NCI-H524 (cell line): ENCODE measurements at regions not wholly inside any gene's neighbourhood (a gene's known extent, or its start where the extent isn't known, plus 50 kb on each side); places are given as distances from the start of the nearest gene placed in this dataset.

Experiments used
- DNase-seq, 2 experiments: peaks; one replicate each; lab custom pipeline; 2025; lab: John Stamatoyannopoulos, UW

- no peak for DNase-seq
Measured at GRCh38 chr14:58846682-58847465, 209.1 kb downstream of the DACT1 start.

DNA sequence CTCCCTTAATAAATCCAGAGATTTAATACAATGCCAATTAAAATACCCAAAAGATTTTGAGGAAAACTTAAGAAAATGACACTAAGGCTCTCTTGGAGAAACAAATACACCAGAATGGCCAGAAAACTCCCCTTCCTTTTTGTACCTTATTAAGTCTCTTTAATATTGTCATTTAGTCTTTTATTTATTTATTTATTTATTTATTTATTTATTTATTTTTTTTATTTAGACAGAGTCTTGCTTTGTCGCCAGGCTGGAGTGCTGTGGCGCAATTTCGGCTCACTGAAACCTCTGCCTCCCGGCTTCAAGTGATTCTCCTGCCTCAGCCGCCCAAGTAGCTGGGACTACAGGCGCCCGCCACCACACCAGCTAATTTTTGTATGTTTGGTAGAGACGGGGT, 210.6 kb downstream of the DACT1 start:
- no peak for DNase-seq

- no peak for DNase-seq
Measured at GRCh38 chr14:58849601-58850000, 211.8 kb downstream of the DACT1 start.

- DNase-seq: no peak
Measured at GRCh38 chr14:58850011-58850410, 212.2 kb downstream of the DACT1 start.

- DNase-seq: no peak
Measured at GRCh38 chr14:58861586-58861985, 223.8 kb downstream of the DACT1 start.

DNA sequence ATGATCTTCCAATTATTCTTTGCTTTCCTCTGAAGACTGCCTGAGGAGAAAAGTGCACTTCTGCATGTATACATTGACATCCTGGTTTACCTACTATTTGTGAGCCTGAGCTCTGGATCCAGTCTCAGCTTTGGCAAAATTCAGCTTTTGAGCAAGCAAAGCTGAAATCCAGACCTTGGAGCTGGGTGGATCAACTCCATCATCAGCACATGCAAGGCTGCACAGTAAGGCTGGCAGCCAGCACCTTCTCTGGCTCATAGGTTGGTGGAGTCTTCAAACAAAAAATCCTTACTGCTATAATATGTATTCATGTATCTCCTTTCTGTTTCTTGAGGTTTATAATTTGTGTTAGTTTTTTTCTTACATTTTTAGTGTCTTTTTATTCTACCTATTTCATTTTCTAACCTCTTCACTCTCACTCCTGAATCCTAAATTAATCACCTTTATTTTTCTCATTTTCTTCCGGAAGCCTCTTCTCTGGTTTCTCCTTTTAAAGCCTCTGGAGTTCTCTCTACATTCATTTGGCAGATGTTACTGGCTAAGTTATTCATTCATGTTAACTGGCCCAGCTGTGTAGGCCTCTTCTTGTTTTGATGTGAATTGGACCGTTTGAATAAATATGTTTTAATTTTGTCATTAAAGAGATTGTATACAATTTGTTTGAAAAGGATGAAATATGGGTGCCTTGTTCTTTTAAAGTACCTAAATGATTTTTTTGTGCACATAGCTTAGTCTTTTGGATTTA, 224.8 kb downstream of the DACT1 start:
- no peak for DNase-seq

DNA sequence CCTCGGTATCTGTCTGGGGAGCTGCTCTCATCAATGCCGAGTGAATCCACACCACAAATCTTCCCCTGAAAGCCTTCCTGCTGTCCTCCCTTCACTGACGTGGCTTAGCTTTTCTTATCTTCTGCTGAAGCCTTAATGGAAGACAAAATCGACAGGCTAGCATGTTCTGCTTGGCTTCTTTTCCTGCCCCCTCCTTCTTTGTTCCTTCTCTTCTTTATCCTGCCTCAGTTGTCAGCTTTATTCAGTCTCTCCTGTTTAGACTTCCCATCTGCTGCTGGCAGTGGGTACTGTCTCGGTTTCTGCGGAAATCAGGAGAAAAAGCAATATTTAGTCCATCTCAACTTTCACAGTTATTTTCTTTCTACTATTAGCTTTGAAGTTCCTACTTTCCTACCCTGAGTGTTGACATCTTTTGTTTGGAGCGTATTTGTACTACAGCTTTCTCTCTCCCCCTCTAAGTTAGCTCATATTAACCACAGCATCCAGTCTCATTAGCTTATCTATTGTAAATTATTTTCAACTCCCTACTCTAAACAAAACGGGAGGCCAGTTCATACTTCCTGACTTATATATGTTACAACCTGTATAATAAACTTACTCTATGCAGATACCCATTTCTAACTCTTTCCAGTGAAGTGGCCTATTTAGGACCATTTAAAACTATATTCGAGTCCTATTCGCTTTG, 226.0 kb downstream of the DACT1 start:
- DNase-seq: no peak

DNA sequence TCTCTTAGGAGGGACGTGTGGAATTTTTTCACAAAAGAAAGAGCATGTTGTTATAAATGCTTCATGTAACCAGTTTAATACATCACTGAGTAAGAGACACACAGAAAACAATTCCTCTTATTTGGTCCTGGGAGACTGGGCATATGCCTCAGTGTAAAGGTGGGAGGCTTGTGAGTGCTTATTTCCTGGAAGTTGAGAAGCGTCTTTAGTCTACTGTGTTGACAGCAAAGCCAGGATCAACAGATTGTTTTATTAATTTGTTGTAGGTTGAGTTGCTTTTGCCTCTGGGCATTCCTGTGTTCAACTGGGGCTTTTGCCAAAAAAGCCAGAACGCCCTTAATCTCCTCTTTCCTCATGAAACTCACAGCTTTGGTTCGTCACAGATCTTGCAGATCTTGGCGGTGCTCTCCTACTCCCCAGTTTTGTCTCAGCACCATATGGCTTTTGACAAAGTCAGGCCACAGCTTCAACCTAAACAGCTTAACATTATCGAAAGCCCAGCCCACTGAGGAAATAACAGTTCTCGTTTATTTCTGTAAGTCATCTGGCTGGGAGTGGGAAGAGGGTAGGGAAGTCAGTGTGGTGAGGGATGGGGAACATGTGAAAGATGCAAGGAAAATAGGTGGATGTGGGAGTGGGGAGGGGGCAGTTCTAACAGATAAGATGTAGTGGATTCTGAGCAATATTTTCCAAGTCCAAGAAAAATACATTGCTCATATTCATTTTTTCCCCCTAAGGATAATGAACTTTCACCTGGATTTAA, 227.2 kb downstream of the DACT1 start:
- peak; percentile 68 to 73 for DNase-seq

- DNase-seq: no peak
Measured at GRCh38 chr14:58865514-58866281, 227.9 kb downstream of the DACT1 start.

DNA sequence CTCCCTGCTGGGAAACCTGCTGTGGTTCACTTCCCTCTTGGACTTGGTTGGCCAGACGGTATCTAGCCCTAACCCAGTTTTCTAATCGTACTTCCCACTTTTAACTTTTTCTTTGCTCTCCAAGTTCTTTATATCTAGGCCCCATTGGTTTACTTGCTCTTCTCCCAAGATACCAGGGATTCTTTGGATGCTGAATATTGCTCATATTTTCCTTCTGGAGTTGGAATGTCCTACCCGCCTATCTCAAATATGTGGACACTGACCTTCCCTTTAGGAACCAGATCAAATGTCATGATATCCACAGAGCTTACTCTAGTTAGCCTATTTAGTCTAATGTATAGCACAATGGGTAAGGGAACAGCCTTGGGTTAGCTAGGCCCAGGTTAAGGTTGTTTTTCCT, 228.6 kb downstream of the DACT1 start:
- no peak for DNase-seq

DNA sequence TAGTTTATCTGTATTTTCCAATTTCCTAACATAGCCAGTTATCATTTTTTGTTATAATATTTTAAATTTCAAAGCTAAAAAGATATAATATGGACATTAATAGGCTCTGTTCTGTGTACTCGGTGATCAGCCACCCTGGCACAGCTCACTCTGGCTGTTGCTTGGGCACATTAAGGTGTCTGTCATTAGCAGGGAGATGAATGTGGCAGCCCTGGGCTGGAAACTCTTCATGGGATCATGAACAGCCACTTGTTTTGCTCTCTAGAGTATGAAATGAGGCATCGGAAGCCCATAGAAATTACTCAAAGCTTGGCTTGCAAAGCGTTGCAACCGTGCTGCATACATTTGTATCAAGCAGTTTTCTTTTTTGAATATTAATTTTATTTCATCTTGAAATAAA, 233.2 kb downstream of the DACT1 start:
- no peak for DNase-seq

GRCh38 chr14:58871573-58871972, 233.8 kb downstream of the DACT1 start:
- DNase-seq: no peak

- no peak for DNase-seq
Measured at GRCh38 chr14:58872061-58872460, 234.3 kb downstream of the DACT1 start.

GRCh38 chr14:58873228-58873953, 235.6 kb downstream of the DACT1 start:
- peak; percentile 13 to 49 for DNase-seq

DNA sequence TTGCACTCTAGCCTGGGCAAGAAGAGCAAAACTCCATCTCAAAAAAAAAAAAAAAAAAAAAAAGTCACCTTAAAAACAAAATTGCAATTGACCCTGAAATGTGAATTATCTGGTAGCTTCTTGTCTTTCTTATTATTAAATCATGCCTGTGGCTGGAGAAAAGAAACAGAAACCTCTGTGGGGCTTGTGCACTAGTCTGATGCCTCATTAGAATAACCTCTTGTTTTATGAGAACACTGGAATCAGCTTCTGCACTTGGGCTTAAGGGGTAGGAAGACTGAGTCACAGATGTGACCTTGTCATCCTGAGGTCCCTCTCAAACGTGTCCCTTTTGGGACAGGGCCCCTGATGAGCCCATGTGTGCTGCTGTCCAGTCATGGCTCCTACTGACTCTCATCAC, 237.9 kb downstream of the DACT1 start:
- DNase-seq: no peak

GRCh38 chr14:58876608-58877007, 238.8 kb downstream of the DACT1 start:
- no peak for DNase-seq

GRCh38 chr14:58878439-58879139, 240.8 kb downstream of the DACT1 start:
- no peak for DNase-seq

GRCh38 chr14:58881433-58881832, 243.7 kb downstream of the DACT1 start:
- no peak for DNase-seq

DNA sequence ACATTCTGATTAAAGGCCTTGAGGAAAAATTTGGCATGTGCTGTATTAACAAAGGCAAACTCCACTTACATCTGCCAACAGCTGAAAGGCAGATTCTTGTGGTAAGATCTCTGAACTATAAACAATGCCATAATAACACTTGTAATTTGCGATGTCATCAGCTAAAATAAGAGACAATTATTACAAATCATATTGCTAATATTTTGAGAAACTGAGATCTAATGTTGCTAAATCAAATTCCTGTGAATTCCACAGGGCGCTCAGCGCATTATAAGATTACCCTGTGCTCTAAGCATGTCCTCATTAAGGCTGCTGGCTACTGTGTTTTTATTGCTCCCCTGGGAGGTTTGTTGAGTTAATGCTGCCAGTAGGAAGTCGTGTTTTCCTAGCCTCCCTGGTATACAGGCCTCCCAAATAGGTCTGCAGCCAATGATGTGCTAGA, 244.8 kb downstream of the DACT1 start:
- DNase-seq: peak; percentile 90 to 98

- DNase-seq: peak in 1 of 2 experiments; percentile 22
Measured at GRCh38 chr14:58884442-58884841, 246.7 kb downstream of the DACT1 start.
